HG03066 (cell line): ENCODE measurements at regions not wholly inside any gene's neighbourhood (a gene's known extent, or its start where the extent isn't known, plus 50 kb on each side); places are given as distances from the start of the nearest gene placed in this dataset.
"Not testable (repeated sequence)": the region's sequence is repeated elsewhere in the genome, so short reads cannot be mapped to it uniquely, and the experiment has no call there.

Experiments
- ATAC-seq: cut with Tn5 transposase; IDR thresholded peaks from one replicate; pipeline ENCODE4 v1.9.1; 2021; ENCODE audit warnings: low read depth; ENCODE audit not compliant: unreplicated experiment

- no peak for ATAC-seq
These were observed 173.7 kb downstream of the HNRNPD start for GRCh38 chr4:82200046-82200445.

GRCh38 chr4:82194329-82194728, 179.5 kb downstream of the HNRNPD start:
- no peak for ATAC-seq

- ATAC-seq: no peak
These were observed 181.6 kb downstream of the HNRNPD start for GRCh38 chr4:82192017-82192673.

GRCh38 chr4:82181789-82182188, 192.0 kb downstream of the HNRNPD start:
- ATAC-seq: no peak

- no peak for ATAC-seq
These were observed 201.6 kb downstream of the HNRNPD start for GRCh38 chr4:82172186-82172585.

- no peak for ATAC-seq
These were observed 202.1 kb downstream of the HNRNPD start for GRCh38 chr4:82171531-82172155.

GRCh38 chr4:82149750-82150149, 224.0 kb downstream of the HNRNPD start:
- ATAC-seq: no peak

GRCh38 chr4:82145850-82146249, 227.9 kb downstream of the HNRNPD start:
- ATAC-seq: no peak

- no peak for ATAC-seq
These were observed 233.4 kb downstream of the HNRNPD start for GRCh38 chr4:82140422-82140821.

- no peak for ATAC-seq
These were observed 234.5 kb downstream of the HNRNPD start for GRCh38 chr4:82139287-82139686.

- ATAC-seq: no peak
These were observed 235.4 kb downstream of the HNRNPD start for GRCh38 chr4:82138374-82138773.

- no peak for ATAC-seq
These were observed 237.5 kb downstream of the HNRNPD start for GRCh38 chr4:82136161-82136801.

GRCh38 chr4:82128355-82128754, 245.4 kb downstream of the HNRNPD start:
- ATAC-seq: no peak

GRCh38 chr4:82126512-82127040, 247.2 kb downstream of the HNRNPD start:
- no peak for ATAC-seq

- no peak for ATAC-seq
These were observed 247.9 kb downstream of the HNRNPD start for GRCh38 chr4:82125787-82126297.

GRCh38 chr4:82124932-82125786, 248.6 kb downstream of the HNRNPD start:
- no peak for ATAC-seq

GRCh38 chr4:82124365-82124764, 249.4 kb downstream of the HNRNPD start:
- ATAC-seq: no peak

- no peak for ATAC-seq
These were observed 249.9 kb downstream of the HNRNPD start for GRCh38 chr4:82123934-82124333.

- ATAC-seq: not testable (repeated sequence)
These were observed 258.6 kb downstream of the HNRNPD start for GRCh38 chr4:82115183-82115582.

GRCh38 chr4:82108506-82108905, 265.3 kb downstream of the HNRNPD start:
- no peak for ATAC-seq

GRCh38 chr4:82104578-82104977, 269.2 kb downstream of the HNRNPD start:
- no peak for ATAC-seq
